GM19240 (cell line): ENCODE measurements at regions not wholly inside any gene's neighbourhood (a gene's known extent, or its start where the extent isn't known, plus 50 kb on each side); places are given as distances from the start of the nearest gene placed in this dataset.
"Not testable (repeated sequence)": the region's sequence is repeated elsewhere in the genome, so short reads cannot be mapped to it uniquely, and the experiment has no call there.

Experiments
- DNase-seq: peaks from one replicate; pipeline ENCODE4 v3.0.0; 2011; ENCODE audit warnings: low spot score; ENCODE audit not compliant: insufficient read length

DNA sequence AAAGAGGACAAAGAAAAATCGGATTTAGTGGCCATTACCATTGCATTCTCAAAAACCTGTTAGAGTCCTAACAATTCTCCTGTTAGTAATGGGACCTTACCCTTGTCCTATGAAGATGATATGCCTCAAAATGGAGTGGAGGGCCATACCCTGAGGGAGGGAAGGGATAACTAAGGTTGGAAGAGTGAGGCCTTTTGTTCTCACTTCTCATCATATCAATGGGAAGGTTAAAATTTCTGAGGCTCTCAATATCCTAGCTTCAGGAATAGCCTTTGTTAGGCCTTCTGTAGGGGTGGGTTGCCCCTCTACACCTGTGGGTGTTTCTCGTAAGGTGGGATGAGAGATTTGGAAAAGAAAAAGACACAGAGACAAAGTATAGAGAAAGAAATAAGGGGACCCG lies 109.4 kb upstream of the SGIP1 start:
- DNase-seq = not testable (repeated sequence)

GRCh38 chr1:66426239-66426853 lies 107.6 kb upstream of the SGIP1 start:
- no peak for DNase-seq

DNA sequence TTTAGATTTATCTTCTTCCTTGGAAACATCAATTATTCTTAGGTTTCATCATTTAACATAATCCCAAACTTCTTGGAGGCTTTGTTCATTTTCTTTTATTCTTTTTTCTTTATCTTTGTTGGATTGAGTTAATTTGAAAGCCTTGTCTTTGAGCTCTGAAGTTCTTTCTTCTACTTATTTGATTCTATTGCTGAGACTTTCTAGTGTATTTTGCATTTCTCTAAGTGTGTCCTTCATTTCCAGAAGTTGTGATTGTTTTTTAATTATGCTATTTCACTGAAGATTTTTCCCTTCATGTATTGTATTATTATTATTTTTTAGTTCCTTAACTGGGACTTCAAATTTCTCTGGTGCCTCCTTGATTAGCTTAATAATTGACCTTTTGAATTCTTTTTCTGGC lies 103.1 kb upstream of the SGIP1 start:
- not testable (repeated sequence) for DNase-seq

DNA sequence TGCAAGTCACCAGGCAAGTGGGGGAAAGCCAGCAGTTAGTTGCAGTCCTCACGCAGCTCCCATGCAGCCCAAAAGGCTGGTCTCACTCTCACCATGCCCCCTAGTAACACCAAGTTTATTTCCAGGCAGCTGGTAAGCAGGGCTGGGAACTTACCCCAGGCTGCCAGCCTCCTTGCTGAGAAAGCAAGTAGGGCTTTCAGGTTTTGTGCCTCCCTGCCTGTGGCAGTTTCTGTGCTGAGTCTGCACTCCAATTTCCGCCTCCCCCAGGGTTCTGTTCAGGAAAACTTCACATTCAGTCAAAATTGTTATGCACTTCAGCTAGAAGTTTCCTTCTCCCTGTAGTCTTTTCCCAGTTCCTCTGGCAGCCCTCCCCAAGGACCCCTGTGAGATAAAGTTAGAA lies 102.0 kb upstream of the SGIP1 start:
- DNase-seq = no peak

- DNase-seq = no peak
These were observed 100.3 kb upstream of the SGIP1 start for GRCh38 chr1:66433611-66434010.

DNA sequence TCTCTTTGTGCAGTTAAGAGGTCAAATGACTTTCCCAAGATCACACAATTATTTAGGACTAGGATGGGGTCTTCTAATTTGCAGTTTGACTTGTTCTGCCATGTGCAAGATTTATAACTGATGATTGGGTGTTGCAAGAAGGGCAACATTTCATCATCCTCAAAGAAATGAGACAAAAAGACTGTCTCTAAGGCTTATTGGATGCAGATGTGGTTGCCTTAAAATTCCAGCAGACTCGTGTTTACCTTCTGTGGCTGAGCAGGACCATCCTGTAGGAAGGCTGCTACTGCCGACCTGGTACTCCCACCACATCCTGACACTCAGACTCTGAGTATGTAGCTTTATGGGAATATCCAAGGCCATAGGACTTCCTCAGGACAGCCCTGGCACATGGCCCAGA lies 99.9 kb upstream of the SGIP1 start:
- DNase-seq = no peak

DNA sequence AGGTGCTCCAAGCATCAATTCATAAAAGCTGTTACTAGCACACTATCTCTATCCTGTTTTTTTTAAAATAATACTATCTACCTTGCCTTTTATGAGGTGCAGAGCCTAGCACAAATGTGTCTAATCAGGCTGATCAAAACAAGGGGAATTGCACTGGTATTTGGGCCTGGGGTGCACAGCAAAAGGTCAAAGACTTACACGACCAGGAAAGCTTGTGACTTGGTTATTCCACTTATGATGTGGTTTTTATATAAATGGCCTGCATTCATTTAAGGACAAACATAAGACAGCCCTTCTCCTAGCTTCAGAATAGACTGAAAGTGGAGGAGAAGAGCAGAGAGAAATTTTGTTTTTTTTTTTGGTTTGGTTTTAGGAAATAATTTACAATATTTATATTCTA lies 98.4 kb upstream of the SGIP1 start:
- DNase-seq = no peak

GRCh38 chr1:66436378-66437135 lies 97.4 kb upstream of the SGIP1 start:
- no peak for DNase-seq

DNA sequence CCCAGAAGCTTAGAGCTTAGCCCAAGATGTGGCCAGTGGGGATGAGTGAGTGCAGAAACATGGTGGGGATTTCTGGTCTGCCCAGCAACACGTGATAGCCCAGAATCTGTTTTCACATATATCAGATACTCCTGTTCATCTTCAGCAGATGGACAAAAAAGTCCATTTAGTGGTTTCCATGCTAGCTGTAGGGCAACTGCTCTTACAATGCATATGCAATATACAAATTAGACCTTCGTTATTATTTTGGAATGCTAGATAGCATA lies 96.9 kb upstream of the SGIP1 start:
- DNase-seq = no peak

DNA sequence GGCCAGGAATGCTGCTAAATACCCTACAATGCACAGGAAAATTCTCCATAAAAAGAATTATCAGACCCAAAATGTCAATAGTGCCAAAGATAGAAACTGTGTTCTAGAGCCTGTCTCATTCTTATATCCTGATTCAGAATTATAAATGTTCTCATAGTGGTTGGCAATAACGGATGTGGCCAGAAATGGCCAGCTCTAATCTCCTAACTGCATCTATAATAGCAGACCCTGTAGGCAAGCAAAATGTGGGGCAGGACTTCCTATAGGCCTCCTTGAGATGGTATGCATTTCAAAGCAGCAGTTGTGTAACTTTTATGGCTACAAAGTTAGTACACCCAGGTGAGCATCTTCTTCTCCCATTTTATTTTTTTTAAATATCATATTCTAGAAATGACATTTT lies 95.9 kb upstream of the SGIP1 start:
- DNase-seq = no peak

GRCh38 chr1:66438501-66438900 lies 95.5 kb upstream of the SGIP1 start:
- DNase-seq = no peak

- no peak for DNase-seq
These were observed 94.8 kb upstream of the SGIP1 start for GRCh38 chr1:66439031-66439740.

DNA sequence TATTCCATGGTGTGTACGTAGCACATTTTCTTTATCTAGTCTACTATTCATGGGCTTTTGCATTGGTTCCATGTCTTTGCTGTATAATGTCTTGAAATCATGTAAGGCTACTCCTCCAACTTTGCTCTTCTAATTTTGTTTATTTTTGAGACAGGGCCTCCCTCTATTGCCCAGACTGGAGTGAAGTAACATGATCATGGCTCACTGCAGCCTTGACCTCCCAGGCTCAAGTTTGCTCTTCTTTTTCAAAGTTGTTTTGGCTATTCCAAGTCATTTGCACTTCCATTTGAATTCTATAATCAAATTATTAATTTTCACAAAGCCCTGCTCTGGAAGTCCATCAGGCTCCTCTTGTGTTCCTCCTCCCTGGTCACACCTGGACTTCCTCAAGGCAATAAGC lies 90.2 kb upstream of the SGIP1 start:
- no peak for DNase-seq

GRCh38 chr1:66444438-66445265 lies 89.3 kb upstream of the SGIP1 start:
- no peak for DNase-seq

DNA sequence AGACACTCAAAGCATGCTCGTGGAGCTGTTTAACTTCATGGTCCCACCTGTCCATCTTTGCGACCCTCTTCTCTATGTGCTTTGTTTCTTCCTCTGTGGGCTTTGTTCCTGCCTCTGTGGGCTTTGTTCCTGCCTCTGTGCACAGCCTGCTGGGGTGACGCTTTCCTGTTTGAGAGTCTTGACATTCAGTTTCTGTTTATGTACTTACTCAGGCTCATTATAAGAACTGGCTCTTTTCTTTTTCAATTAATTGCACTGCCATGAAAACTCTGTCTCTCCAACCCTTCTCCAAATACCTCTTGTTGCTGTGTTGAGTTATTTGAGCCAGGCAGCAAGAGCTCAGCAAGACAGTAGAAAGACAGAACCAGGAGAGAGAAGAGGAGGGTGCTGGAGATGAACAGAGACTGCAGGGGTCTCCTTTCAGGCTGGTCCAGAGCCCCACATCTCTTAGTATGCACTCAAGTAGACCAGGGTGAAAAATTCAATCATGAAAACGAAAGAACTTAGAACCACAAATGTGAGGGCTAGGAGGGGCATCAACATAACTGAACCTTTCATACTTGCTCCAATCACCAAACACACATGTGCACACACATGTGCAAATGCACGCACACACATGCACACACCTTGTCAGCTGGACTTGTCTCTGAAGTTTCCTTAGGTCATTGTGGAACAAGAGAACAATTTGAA lies 88.3 kb upstream of the SGIP1 start:
- DNase-seq = no peak

DNA sequence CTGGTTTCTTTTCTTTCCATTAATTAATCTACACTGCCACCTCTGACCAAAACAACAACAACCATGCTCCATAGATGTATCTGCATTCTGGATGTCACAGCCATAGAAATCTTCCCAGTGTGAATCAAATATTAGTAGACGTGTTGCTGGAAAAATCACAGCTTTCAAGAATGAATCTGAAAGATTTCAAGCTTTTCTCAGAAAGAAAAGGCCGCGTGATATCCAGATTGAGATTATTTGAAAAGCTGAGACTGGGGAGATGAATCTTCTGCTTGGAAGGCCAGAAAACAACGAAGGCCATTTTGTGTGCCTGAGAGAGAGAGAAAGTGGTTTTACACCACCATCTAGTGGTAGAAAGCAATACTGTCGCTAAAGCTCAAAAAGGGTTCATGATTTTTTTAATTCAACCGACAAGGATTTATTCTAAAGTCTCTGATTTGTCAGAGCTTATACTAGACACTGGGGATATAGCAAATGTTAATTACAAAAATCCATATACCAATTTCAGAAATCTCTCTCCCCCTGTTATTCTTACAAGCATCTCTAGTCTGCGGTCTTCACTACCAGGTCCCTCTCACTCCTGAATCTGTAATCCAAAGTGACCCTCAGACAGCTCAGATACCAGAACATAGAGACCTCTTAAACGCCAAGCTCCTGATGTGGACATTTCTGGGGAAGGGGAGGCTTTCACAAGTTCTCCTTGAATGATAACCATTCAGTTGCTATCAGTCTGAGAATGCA lies 87.5 kb upstream of the SGIP1 start:
- DNase-seq = peak; percentile 28

DNA sequence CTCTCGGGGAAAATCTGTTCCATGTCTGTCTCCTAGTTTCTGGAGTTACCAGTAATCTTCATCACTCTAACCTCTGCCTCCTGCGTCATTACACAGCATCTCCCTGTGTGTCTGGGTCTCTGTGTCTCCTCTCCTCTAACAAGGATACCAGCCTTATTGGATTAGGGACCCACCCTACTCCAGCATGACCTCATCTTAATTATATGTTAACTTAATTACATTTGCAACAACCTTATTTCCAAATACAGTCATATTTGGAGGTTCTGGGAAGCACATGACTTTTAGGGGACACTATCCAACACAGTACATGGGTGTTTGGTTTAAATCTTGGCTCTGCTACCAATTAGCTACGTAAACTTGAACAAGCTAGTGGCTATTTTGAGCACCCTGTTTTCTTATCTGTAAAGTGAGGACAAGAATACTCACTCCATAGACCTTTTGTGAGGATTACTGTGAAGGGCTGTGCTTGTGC lies 83.9 kb upstream of the SGIP1 start:
- no peak for DNase-seq

- DNase-seq = no peak
These were observed 83.1 kb upstream of the SGIP1 start for GRCh38 chr1:66450847-66451246.

DNA sequence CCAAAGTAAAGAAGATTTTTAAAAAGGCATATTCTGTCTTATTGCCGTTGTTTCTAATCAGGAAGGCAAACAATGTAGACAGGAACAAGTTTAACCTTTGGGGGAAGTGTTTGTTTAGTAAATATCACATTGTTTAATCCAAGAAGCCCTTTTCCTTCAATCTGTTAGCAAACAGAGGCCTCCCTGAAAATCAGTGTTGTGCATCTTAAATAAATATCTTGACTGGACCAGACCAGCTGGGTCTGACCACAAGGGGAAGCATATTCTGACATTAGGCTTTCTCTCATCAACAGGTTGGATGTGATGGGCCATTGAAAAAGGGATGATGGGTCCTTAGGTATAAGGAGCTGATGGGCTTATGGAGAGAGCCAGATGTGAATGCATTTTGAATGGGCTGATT lies 81.8 kb upstream of the SGIP1 start:
- DNase-seq = no peak

DNA sequence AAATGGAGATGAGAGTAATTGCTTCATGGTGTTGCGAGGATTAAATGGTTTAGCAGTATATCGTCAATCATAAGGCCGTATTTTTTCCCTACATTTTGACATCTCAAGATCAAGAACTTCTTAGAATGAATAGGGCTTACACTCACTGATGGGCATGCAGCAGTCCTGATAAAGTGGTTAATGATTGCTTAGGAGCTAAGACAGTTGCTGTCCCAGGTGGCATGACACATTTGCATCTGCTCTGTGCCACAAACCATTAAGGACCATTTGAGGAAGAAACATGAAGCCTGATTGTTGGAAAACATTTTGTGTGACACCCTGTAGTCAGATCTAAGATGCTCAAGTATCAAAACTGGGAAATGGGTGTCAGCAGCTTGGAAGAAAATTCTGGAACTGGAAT lies 81.0 kb upstream of the SGIP1 start:
- DNase-seq = no peak

- no peak for DNase-seq
These were observed 78.5 kb upstream of the SGIP1 start for GRCh38 chr1:66455446-66455845.
